ENCODE measurements at regions not wholly inside any gene's neighbourhood (a gene's known extent, or its start where the extent isn't known, plus 50 kb on each side); places are given as distances from the start of the nearest gene placed in this dataset.

- WGBS, 2 donors, result 86% methylated on average over 1 of the region's 1 CpG; no CpG with 5 or more reads in 1 of the 2 donors
Measured at GRCh38 chr4:79107014-79107413, 167.8 kb upstream of the PAQR3 start.

GRCh38 chr4:79088946-79089691 is 149.9 kb upstream of the PAQR3 start:
- H3K27ac ChIP-seq, result no peak overlapping the region
- no peak for DNase-seq
- no peaks in the 10 kb centered on the region for H3K27me3 ChIP-seq
- TF ChIP-seq CTCF (IDR thresholded peaks at IDR 0.05) (no peak), POLR2A (IDR thresholded peaks at IDR 0.05) (no peak)
- H3K36me3 ChIP-seq, result no peaks in the 10 kb centered on the region
- H3K4me1 ChIP-seq, result no peaks in the 10 kb centered on the region
- H3K9me3 ChIP-seq, result no peaks in the 10 kb centered on the region
- intact Hi-C loops (cut with DNase I), result no loop called here
- H3K4me3 ChIP-seq, result no peak overlapping the region

More at GRCh38 chr4:79107014-79107413, 167.8 kb upstream of the PAQR3 start:
- no peaks in the 10 kb centered on the region for H3K4me1 ChIP-seq
- H3K27ac ChIP-seq, result no peak overlapping the region
- DNase-seq, result no peak
- no peaks in the 10 kb centered on the region for H3K9me3 ChIP-seq
- no peak for TF ChIP-seq POLR2A (IDR thresholded peaks at IDR 0.05)
- TF ChIP-seq CTCF (IDR thresholded peaks at IDR 0.05), result no peak
- no peaks in the 10 kb centered on the region for H3K27me3 ChIP-seq
- H3K4me3 ChIP-seq, result no peak overlapping the region
- no peaks in the 10 kb centered on the region for H3K36me3 ChIP-seq
- intact Hi-C loops (cut with DNase I), result no loop called here

GRCh38 chr4:79087071-79087470 is 147.8 kb upstream of the PAQR3 start:
- intact Hi-C loops (cut with DNase I), result no loop called here
- Histone ChIP-seq H3K27ac (no peak overlapping the region), H3K36me3 (no peaks in the 10 kb centered on the region), H3K27me3 (no peaks in the 10 kb centered on the region), H3K9me3 (no peaks in the 10 kb centered on the region), H3K4me3 (no peak overlapping the region), H3K4me1 (no peaks in the 10 kb centered on the region)
- no peak for DNase-seq
- no peak for TF ChIP-seq POLR2A (IDR thresholded peaks at IDR 0.05)
- TF ChIP-seq CTCF (IDR thresholded peaks at IDR 0.05), result no peak
- WGBS, 2 donors, result 52 to 79% methylated on average over 3 of the region's 3 CpGs

GRCh38 chr4:79083406-79084010 is 144.3 kb upstream of the PAQR3 start:
- DNase-seq, result no peak
- Histone ChIP-seq H3K27me3 (no peaks in the 10 kb centered on the region), H3K27ac (peak overlapping the region in 2 of 4 donors; percentile 19 to 33), H3K4me1 (no peaks in the 10 kb centered on the region), H3K9me3 (no peaks in the 10 kb centered on the region), H3K4me3 (no peak overlapping the region), H3K36me3 (no peaks in the 10 kb centered on the region)
- intact Hi-C loops (cut with DNase I), result no loop called here
- 38 to 54% methylated on average over 2 of the region's 2 CpGs for WGBS, 2 donors
- no peak for TF ChIP-seq CTCF (IDR thresholded peaks at IDR 0.05)
- no peak for TF ChIP-seq POLR2A (IDR thresholded peaks at IDR 0.05)

GRCh38 chr4:79082997-79083396 is 143.8 kb upstream of the PAQR3 start:
- peak overlapping the region in 3 of 4 donors; percentile 19 to 41 (median 33) for H3K27ac ChIP-seq
- WGBS, 2 donors, result 62 to 73% methylated on average over 6 of the region's 6 CpGs

More at GRCh38 chr4:79082997-79083396, 143.8 kb upstream of the PAQR3 start:
- no peaks in the 10 kb centered on the region for H3K4me1 ChIP-seq
- no peaks in the 10 kb centered on the region for H3K9me3 ChIP-seq
- no peak overlapping the region for H3K4me3 ChIP-seq
- intact Hi-C loops (cut with DNase I), result no loop called here
- no peak for TF ChIP-seq CTCF (IDR thresholded peaks at IDR 0.05)
- no peak for TF ChIP-seq POLR2A (IDR thresholded peaks at IDR 0.05)
- no peaks in the 10 kb centered on the region for H3K36me3 ChIP-seq
- H3K27me3 ChIP-seq, result no peaks in the 10 kb centered on the region
- DNase-seq, result no peak

Data from esophagus squamous epithelium (tissue), 5 donors.